ENCODE measurements at regions not wholly inside any gene's neighbourhood (a gene's known extent, or its start where the extent isn't known, plus 50 kb on each side); places are given as distances from the start of the nearest gene placed in this dataset.

- DNase-seq (ENCODE audit: low read depth): no peak
Observed at GRCh38 chr3:70899816-70900215, 587.4 kb upstream of the MDFIC2 start.

- no peak for DNase-seq (ENCODE audit: low read depth)
Observed at GRCh38 chr3:70890020-70890394, 577.6 kb upstream of the MDFIC2 start.

- no peak for DNase-seq (ENCODE audit: low read depth)
Observed at GRCh38 chr3:70889162-70890019, 577.0 kb upstream of the MDFIC2 start.

GRCh38 chr3:70885636-70886035, 573.2 kb upstream of the MDFIC2 start:
- DNase-seq (ENCODE audit: low read depth): no peak

GRCh38 chr3:70882104-70882503, 569.7 kb upstream of the MDFIC2 start:
- DNase-seq (ENCODE audit: low read depth): no peak

GRCh38 chr3:70880421-70880820, 568.0 kb upstream of the MDFIC2 start:
- no peak for DNase-seq (ENCODE audit: low read depth)

- DNase-seq (ENCODE audit: low read depth): no peak
Observed at GRCh38 chr3:70876154-70876553, 563.7 kb upstream of the MDFIC2 start.

- no peak for DNase-seq (ENCODE audit: low read depth)
Observed at GRCh38 chr3:70874196-70874595, 561.8 kb upstream of the MDFIC2 start.

GRCh38 chr3:70873686-70874085, 561.2 kb upstream of the MDFIC2 start:
- DNase-seq (ENCODE audit: low read depth): no peak

GRCh38 chr3:70871909-70872656, 559.6 kb upstream of the MDFIC2 start:
- DNase-seq (ENCODE audit: low read depth): no peak

GRCh38 chr3:70870576-70870975, 558.1 kb upstream of the MDFIC2 start:
- DNase-seq (ENCODE audit: low read depth): no peak

- no peak for DNase-seq (ENCODE audit: low read depth)
Observed at GRCh38 chr3:70868561-70868960, 556.1 kb upstream of the MDFIC2 start.

- DNase-seq (ENCODE audit: low read depth): no peak
Observed at GRCh38 chr3:70863049-70863448, 550.6 kb upstream of the MDFIC2 start.

- no peak for DNase-seq (ENCODE audit: low read depth)
Observed at GRCh38 chr3:70861855-70862254, 549.4 kb upstream of the MDFIC2 start.

- no peak for DNase-seq (ENCODE audit: low read depth)
Observed at GRCh38 chr3:70861234-70861633, 548.8 kb upstream of the MDFIC2 start.

GRCh38 chr3:70857916-70858315, 545.5 kb upstream of the MDFIC2 start:
- DNase-seq (ENCODE audit: low read depth): no peak

GRCh38 chr3:70856414-70857162, 544.1 kb upstream of the MDFIC2 start:
- no peak for DNase-seq (ENCODE audit: low read depth)

GRCh38 chr3:70855149-70855548, 542.7 kb upstream of the MDFIC2 start:
- no peak for DNase-seq (ENCODE audit: low read depth)

- no peak for DNase-seq (ENCODE audit: low read depth)
Observed at GRCh38 chr3:70854108-70854507, 541.7 kb upstream of the MDFIC2 start.

GRCh38 chr3:70853161-70853944, 540.9 kb upstream of the MDFIC2 start:
- no peak for DNase-seq (ENCODE audit: low read depth)

GRCh38 chr3:70849911-70850699, 537.7 kb upstream of the MDFIC2 start:
- DNase-seq (ENCODE audit: low read depth): no peak
